ENCODE measurements at regions not wholly inside any gene's neighbourhood (a gene's known extent, or its start where the extent isn't known, plus 50 kb on each side); places are given as distances from the start of the nearest gene placed in this dataset.

DNA sequence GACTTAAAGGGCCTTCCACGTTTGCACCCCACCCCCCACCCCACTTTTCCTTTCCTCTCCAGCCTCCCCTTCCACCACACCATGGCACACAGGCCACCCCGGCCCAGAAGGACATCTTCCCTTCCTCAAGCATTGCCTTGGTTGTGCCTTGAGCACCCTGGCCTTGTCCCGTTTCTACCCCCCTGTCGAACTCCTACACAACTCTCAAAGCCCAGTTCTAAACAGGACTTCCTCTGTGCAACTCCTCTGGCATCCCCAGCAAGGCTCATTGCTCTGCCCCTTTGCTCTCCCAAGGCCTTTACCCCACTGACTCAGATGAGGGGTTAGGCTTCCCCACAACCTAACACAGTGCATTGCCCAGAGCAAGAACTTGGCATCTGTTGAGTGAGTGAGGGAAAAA lies 136.1 kb downstream of the HERPUD2 start:
- TF ChIP-seq, protein P1, sequence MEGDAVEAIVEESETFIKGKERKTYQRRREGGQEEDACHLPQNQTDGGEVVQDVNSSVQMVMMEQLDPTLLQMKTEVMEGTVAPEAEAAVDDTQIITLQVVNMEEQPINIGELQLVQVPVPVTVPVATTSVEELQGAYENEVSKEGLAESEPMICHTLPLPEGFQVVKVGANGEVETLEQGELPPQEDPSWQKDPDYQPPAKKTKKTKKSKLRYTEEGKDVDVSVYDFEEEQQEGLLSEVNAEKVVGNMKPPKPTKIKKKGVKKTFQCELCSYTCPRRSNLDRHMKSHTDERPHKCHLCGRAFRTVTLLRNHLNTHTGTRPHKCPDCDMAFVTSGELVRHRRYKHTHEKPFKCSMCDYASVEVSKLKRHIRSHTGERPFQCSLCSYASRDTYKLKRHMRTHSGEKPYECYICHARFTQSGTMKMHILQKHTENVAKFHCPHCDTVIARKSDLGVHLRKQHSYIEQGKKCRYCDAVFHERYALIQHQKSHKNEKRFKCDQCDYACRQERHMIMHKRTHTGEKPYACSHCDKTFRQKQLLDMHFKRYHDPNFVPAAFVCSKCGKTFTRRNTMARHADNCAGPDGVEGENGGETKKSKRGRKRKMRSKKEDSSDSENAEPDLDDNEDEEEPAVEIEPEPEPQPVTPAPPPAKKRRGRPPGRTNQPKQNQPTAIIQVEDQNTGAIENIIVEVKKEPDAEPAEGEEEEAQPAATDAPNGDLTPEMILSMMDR (IDR thresholded peaks at IDR 0.05) = no peak
- TF ChIP-seq POLR2A (IDR thresholded peaks at IDR 0.05) = no peak
